DOHH2 (cell line): ENCODE measurements at regions not wholly inside any gene's neighbourhood (a gene's known extent, or its start where the extent isn't known, plus 50 kb on each side); places are given as distances from the start of the nearest gene placed in this dataset.

Source experiments
- H3F3A ChIP-seq: fragments of 200-600 bp; sonication (generic), shearing (Covaris generic); 2 replicates; pipeline ENCODE4 v1.6.0; 2016; ENCODE audit warnings: antibody characterized with exemption, mild to moderate bottlenecking; ENCODE audit not compliant: control insufficient read depth, insufficient read depth
- H3K27ac ChIP-seq: fragments of 200-600 bp; sonication (generic); 2 replicates; pipeline ENCODE4 v1.5.1; 2014; ENCODE audit warnings: low read depth, mild to moderate bottlenecking, low read length, moderate library complexity
- H3K27me3 ChIP-seq: fragments of 200-600 bp; sonication (generic); 2 replicates; pipeline ENCODE4 v1.6.1; 2014; ENCODE audit warnings: mild to moderate bottlenecking, low read length, mixed read lengths; ENCODE audit not compliant: control insufficient read depth
- H3K36me3 ChIP-seq: fragments of 200-600 bp; sonication (generic); 2 replicates; pipeline ENCODE4 v1.6.1; 2014; ENCODE audit warnings: mild to moderate bottlenecking, low read length, moderate library complexity, mixed read lengths; ENCODE audit not compliant: control insufficient read depth
- H3K4me1 ChIP-seq: fragments of 200-600 bp; sonication (generic); 2 replicates; pipeline ENCODE4 v1.6.1; 2014; ENCODE audit warnings: mild to moderate bottlenecking, low read length, mixed read lengths; ENCODE audit not compliant: control insufficient read depth
- H3K4me2 ChIP-seq: fragments of 200-600 bp; sonication (generic); 2 replicates; pipeline ENCODE4 v1.6.0; 2014; ENCODE audit warnings: mild to moderate bottlenecking, low read length, moderate library complexity
- H3K4me3 ChIP-seq: fragments of 200-600 bp; sonication (generic); 2 replicates; pipeline ENCODE4 v1.5.1; 2014; ENCODE audit warnings: mild to moderate bottlenecking, low read length, mixed read lengths
- H3K79me2 ChIP-seq: fragments of 200-600 bp; sonication (generic); 2 replicates; pipeline ENCODE4 v1.6.1; 2014; ENCODE audit warnings: mild to moderate bottlenecking, low read length, mixed read lengths; ENCODE audit not compliant: control insufficient read depth
- H3K9me2 ChIP-seq: fragments of 200-600 bp; sonication (generic); replicated peaks from 2 replicates; pipeline ENCODE4 v1.6.1; 2014; ENCODE audit warnings: mild to moderate bottlenecking, low read length, mixed read lengths; ENCODE audit not compliant: control insufficient read depth
- H3K9me3 ChIP-seq: fragments of 200-600 bp; sonication (generic); 2 replicates; pipeline ENCODE4 v1.6.1; 2014; ENCODE audit warnings: antibody characterized with exemption, low read length, mixed read lengths; ENCODE audit not compliant: control insufficient read depth, insufficient read depth
- H4K20me1 ChIP-seq: fragments of 200-600 bp; sonication (generic); 2 replicates; pipeline ENCODE4 v1.6.0; 2014; ENCODE audit warnings: low read depth, mild to moderate bottlenecking, antibody characterized with exemption, low read length, moderate library complexity; ENCODE audit not compliant: control insufficient read depth, insufficient read depth
- EZH2phosphoT487 ChIP-seq: fragments of 200-600 bp; sonication (generic); IDR thresholded peaks from 2 replicates; pipeline ENCODE4 v1.6.1; 2017; ENCODE audit warnings: borderline replicate concordance, mild to moderate bottlenecking, antibody characterized with exemption, low read length, moderate library complexity, mixed read lengths
- TF ChIP-seq, protein P1 (sequence below): fragments of 200-600 bp; sonication (generic); IDR thresholded peaks from one replicate; pipeline ENCODE4 v1.5.1; 2014; ENCODE audit warnings: antibody characterized with exemption, mild to moderate bottlenecking, low read depth, low read length; ENCODE audit not compliant: poor library complexity, severe bottlenecking

GRCh38 chr1:117261424-117261785, 50.7 kb upstream of the VTCN1 start:
- Histone ChIP-seq H3K36me3 (no peaks in the 10 kb centered on the region), H3K79me2 (no peaks in the 10 kb centered on the region), H3K4me1 (no peaks in the 10 kb centered on the region), H3K9me2 (no peaks in the 10 kb centered on the region), H3F3A (no peaks in the 10 kb centered on the region), H4K20me1 (no peaks in the 10 kb centered on the region), H3K4me2 (no peak overlapping the region), H3K4me3 (no peak overlapping the region), H3K27ac (no peak overlapping the region), H3K9me3 (no peaks in the 10 kb centered on the region), H3K27me3 (no peaks in the 10 kb centered on the region)
- TF ChIP-seq, protein P1, sequence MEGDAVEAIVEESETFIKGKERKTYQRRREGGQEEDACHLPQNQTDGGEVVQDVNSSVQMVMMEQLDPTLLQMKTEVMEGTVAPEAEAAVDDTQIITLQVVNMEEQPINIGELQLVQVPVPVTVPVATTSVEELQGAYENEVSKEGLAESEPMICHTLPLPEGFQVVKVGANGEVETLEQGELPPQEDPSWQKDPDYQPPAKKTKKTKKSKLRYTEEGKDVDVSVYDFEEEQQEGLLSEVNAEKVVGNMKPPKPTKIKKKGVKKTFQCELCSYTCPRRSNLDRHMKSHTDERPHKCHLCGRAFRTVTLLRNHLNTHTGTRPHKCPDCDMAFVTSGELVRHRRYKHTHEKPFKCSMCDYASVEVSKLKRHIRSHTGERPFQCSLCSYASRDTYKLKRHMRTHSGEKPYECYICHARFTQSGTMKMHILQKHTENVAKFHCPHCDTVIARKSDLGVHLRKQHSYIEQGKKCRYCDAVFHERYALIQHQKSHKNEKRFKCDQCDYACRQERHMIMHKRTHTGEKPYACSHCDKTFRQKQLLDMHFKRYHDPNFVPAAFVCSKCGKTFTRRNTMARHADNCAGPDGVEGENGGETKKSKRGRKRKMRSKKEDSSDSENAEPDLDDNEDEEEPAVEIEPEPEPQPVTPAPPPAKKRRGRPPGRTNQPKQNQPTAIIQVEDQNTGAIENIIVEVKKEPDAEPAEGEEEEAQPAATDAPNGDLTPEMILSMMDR, result no peak
- TF ChIP-seq EZH2phosphoT487, result no peak

GRCh38 chr1:117260761-117261423, 50.2 kb upstream of the VTCN1 start:
- H4K20me1 ChIP-seq, result no peaks in the 10 kb centered on the region
- H3K4me3 ChIP-seq, result no peak overlapping the region
- H3K36me3 ChIP-seq, result no peaks in the 10 kb centered on the region
- no peaks in the 10 kb centered on the region for H3K27me3 ChIP-seq
- no peaks in the 10 kb centered on the region for H3K79me2 ChIP-seq
- no peak overlapping the region for H3K4me2 ChIP-seq
- no peaks in the 10 kb centered on the region for H3F3A ChIP-seq
- H3K9me3 ChIP-seq, result no peaks in the 10 kb centered on the region
- no peak overlapping the region for H3K27ac ChIP-seq
- TF ChIP-seq EZH2phosphoT487, result no peak
- TF ChIP-seq, protein P1, result no peak
- no peaks in the 10 kb centered on the region for H3K9me2 ChIP-seq
- no peaks in the 10 kb centered on the region for H3K4me1 ChIP-seq
